PC-9 (cell line): ENCODE measurements at regions not wholly inside any gene's neighbourhood (a gene's known extent, or its start where the extent isn't known, plus 50 kb on each side); places are given as distances from the start of the nearest gene placed in this dataset.

Experiments used
- BruUV-seq: library from RNA; stranded (reverse); fragments of 400-500 nt; replicated peaks from 2 replicates; lab custom pipeline; 2021; lab: Mats Ljungman, UMichigan
- CTCF ChIA-PET: fragments of 300-600 bp; sonication (Branson Sonifier 250); formaldehyde crosslinking; loops from one replicate; lab custom pipeline; 2022; ENCODE audit warnings: antibody characterized with exemption; lab: Charles Lee
- POLR2A ChIA-PET: fragments of 300-600 bp; sonication (Branson Sonifier 250); formaldehyde crosslinking; loops from one replicate; lab custom pipeline; 2022; ENCODE audit warnings: antibody characterized with exemption; ENCODE audit not compliant: unreplicated experiment; lab: Charles Lee
- DNase-seq, 2 experiments: peaks; one replicate each; pipeline versions ENCODE4 v3.0.0 to v3.0.0-alpha.2; 2015 to 2022; ENCODE audit warnings: mixed read lengths in 1 of 2
- H2AFZ ChIP-seq: fragments of 200-600 bp; sonication (generic); 2 replicates; pipeline ENCODE4 v1.8.1; 2017; ENCODE audit warnings: antibody characterized with exemption
- H3F3A ChIP-seq: fragments of 200-600 bp; sonication (generic); 2 replicates; pipeline ENCODE4 v1.8.1; 2017; ENCODE audit warnings: antibody characterized with exemption, mild to moderate bottlenecking, low read depth; ENCODE audit not compliant: insufficient read depth
- H3K27ac ChIP-seq: fragments of 200-600 bp; sonication (generic); 2 replicates; pipeline ENCODE4 v1.6.1; 2016; ENCODE audit warnings: mixed run types
- H3K27me3 ChIP-seq: fragments of 200-600 bp; sonication (generic); 2 replicates; pipeline ENCODE4 v1.6.1; 2016; ENCODE audit warnings: low read depth, mixed run types; ENCODE audit not compliant: insufficient read depth
- H3K36me3 ChIP-seq: fragments of 200-600 bp; sonication (generic); 2 replicates; pipeline ENCODE4 v1.6.1; 2016; ENCODE audit warnings: low read depth, mixed run types
- H3K4me1 ChIP-seq: fragments of 200-600 bp; sonication (generic); replicated peaks from 2 replicates; pipeline ENCODE4 v1.6.1; 2016; ENCODE audit warnings: mixed run types; ENCODE audit not compliant: insufficient read depth
- H3K4me2 ChIP-seq: fragments of 200-600 bp; sonication (generic); 2 replicates; pipeline ENCODE4 v1.6.1; 2017; ENCODE audit warnings: mixed run types
- H3K4me3 ChIP-seq: fragments of 200-600 bp; sonication (generic); 2 replicates; pipeline ENCODE4 v1.6.1; 2016; ENCODE audit warnings: mixed run types
- H3K79me2 ChIP-seq: fragments of 200-600 bp; sonication (generic); 2 replicates; pipeline ENCODE4 v1.6.1; 2017; ENCODE audit warnings: low read depth, mixed run types
- H3K9me2 ChIP-seq: fragments of 200-600 bp; sonication (generic); 2 replicates; pipeline ENCODE4 v1.8.1; 2017; ENCODE audit warnings: mild to moderate bottlenecking; ENCODE audit not compliant: insufficient read depth
- H3K9me3 ChIP-seq: fragments of 200-600 bp; sonication (generic); 2 replicates; pipeline ENCODE4 v1.8.1; 2016; ENCODE audit warnings: low read depth; ENCODE audit not compliant: insufficient read depth
- H4K20me1 ChIP-seq: fragments of 200-600 bp; sonication (generic); 2 replicates; pipeline ENCODE4 v1.8.1; 2017; ENCODE audit not compliant: insufficient read depth
- EZH2 ChIP-seq: fragments of 200-600 bp; sonication (generic); IDR thresholded peaks from 2 replicates; pipeline ENCODE4 v1.8.0; 2017; ENCODE audit warnings: antibody characterized with exemption, low read depth
- intact Hi-C: fragments of 100-400 bp; cut with micrococcal nuclease; formaldehyde crosslinking; loops from one replicate; pipeline ENCODE4 v1.10.0; 2022; ENCODE audit not compliant: unreplicated experiment
- TF ChIP-seq, protein P1 (sequence below): fragments of 200-600 bp; sonication (generic); conservative IDR thresholded peaks from 2 replicates; pipeline ENCODE4 v1.6.1; 2017; ENCODE audit warnings: mixed run types, antibody characterized with exemption, mild to moderate bottlenecking, moderate library complexity

DNA sequence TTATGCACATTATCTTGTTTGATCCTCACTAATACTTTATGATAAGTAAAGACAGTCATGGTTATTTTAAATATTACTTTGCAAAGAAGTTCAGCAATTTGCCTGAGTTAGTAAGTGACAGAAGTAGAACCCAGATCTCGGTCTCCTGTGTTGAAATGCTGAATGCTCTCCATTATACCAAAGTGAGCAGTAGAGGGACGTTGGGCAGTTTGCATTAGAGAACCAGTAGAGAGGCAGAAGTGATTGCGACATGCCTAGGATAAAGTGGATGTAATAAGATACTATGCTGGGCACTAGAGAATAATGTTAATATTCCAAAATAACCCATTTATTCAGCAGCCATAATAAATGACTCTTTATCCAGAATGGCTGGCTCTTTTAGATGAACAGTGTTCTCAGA, 201.0 kb downstream of the PMAIP1 start:
- Histone ChIP-seq H4K20me1 (no peaks in the 10 kb centered on the region), H3K4me1 (no peaks in the 10 kb centered on the region)
- CTCF ChIA-PET, result no interaction called here

DNA sequence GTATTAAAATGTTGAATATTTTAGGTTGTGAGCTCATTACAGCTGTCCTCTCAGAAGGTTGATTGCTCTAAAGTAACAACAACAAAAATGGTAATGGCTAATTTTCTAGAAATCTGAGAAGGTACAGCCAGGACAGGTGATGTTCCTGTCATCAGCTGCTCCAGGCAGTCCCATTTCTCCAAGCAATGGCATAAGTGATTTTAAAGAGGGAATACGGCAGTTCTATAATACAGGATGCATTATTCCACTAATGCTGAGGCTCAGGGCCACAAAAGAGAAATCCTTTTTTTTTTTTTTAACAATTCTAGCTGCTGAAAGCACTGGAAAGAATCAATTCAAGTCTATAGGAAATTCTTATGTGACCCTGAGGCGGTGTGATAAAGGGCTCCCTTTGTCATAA, 199.9 kb downstream of the PMAIP1 start:
- no peaks in the 10 kb centered on the region for H3K4me1 ChIP-seq
- H3K27ac ChIP-seq, result no peak overlapping the region
- H3K27me3 ChIP-seq, result no peaks in the 10 kb centered on the region
- H3K79me2 ChIP-seq, result no peaks in the 10 kb centered on the region
- BruUV-seq, result no TSS peak
- H3K4me3 ChIP-seq, result no peak overlapping the region
- H4K20me1 ChIP-seq, result no peaks in the 10 kb centered on the region
- ChIA-PET CTCF (no interaction called here), POLR2A (no interaction called here)
- H3K9me3 ChIP-seq, result no peaks in the 10 kb centered on the region
- TF ChIP-seq, protein P1, sequence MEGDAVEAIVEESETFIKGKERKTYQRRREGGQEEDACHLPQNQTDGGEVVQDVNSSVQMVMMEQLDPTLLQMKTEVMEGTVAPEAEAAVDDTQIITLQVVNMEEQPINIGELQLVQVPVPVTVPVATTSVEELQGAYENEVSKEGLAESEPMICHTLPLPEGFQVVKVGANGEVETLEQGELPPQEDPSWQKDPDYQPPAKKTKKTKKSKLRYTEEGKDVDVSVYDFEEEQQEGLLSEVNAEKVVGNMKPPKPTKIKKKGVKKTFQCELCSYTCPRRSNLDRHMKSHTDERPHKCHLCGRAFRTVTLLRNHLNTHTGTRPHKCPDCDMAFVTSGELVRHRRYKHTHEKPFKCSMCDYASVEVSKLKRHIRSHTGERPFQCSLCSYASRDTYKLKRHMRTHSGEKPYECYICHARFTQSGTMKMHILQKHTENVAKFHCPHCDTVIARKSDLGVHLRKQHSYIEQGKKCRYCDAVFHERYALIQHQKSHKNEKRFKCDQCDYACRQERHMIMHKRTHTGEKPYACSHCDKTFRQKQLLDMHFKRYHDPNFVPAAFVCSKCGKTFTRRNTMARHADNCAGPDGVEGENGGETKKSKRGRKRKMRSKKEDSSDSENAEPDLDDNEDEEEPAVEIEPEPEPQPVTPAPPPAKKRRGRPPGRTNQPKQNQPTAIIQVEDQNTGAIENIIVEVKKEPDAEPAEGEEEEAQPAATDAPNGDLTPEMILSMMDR, result no peak
- no peak for TF ChIP-seq EZH2
- intact Hi-C loops, result no loop called here
- H3K9me2 ChIP-seq, result no peaks in the 10 kb centered on the region
- no peaks in the 10 kb centered on the region for H3F3A ChIP-seq
- H3K36me3 ChIP-seq, result no peaks in the 10 kb centered on the region
- H2AFZ ChIP-seq, result no peak overlapping the region
- no peak for DNase-seq
- no peak overlapping the region for H3K4me2 ChIP-seq

More for the DNA sequence above, 201.0 kb downstream of the PMAIP1 start:
- Histone ChIP-seq H3K9me3 (no peaks in the 10 kb centered on the region), H3K4me3 (no peak overlapping the region), H3K27me3 (no peaks in the 10 kb centered on the region), H3K4me2 (no peak overlapping the region), H3K27ac (no peak overlapping the region), H2AFZ (no peak overlapping the region), H3K36me3 (no peaks in the 10 kb centered on the region), H3K9me2 (no peaks in the 10 kb centered on the region), H3F3A (no peaks in the 10 kb centered on the region), H3K79me2 (no peaks in the 10 kb centered on the region)
- POLR2A ChIA-PET, result no interaction called here
- TF ChIP-seq EZH2, result no peak
- TF ChIP-seq, protein P1, result no peak
- no peak for DNase-seq
- no TSS peak for BruUV-seq
- intact Hi-C loops, result no loop called here

DNA sequence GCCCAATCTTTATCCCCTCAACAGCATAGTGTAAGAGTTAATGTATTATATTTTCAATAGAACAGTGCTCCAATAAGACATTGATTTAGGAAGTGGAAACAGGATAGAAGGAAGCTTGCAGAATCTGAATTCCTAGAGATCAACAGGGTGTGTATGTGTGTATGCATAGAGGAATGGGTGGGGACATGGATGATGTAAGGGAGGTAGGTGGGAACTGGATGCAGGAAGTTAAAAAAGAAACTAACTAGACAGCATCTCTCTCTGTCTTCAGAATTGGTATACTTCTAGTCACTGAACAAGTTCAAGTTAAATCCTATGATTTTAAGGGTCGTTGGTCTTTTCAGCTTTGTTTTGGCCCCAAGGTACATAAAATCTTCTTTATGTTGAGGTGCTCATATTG, 196.6 kb downstream of the PMAIP1 start:
- Histone ChIP-seq H4K20me1 (no peaks in the 10 kb centered on the region; the same call in 1 of the 2 replicates), H3K4me2 (no peak overlapping the region), H3K4me3 (no peak overlapping the region), H3K27ac (no peak overlapping the region), H3K9me3 (no peaks in the 10 kb centered on the region), H3K79me2 (no peaks in the 10 kb centered on the region), H3K36me3 (no peaks in the 10 kb centered on the region), H3K4me1 (no peaks in the 10 kb centered on the region), H3F3A (no peaks in the 10 kb centered on the region), H3K27me3 (no peaks in the 10 kb centered on the region), H2AFZ (no peak overlapping the region), H3K9me2 (no peaks in the 10 kb centered on the region)
- BruUV-seq, result no TSS peak
- intact Hi-C loops, result no loop called here
- ChIA-PET POLR2A (no interaction called here), CTCF (no interaction called here)
- no peak for DNase-seq
- no peak for TF ChIP-seq EZH2
- TF ChIP-seq, protein P1, result no peak
